NCI-H748 (cell line): ENCODE measurements at regions not wholly inside any gene's neighbourhood (a gene's known extent, or its start where the extent isn't known, plus 50 kb on each side); places are given as distances from the start of the nearest gene placed in this dataset.
A peak's percentile ranks its signal among the peaks of the same experiment; 100 is the strongest.

ENCODE experiments used
- DNase-seq: peaks from one replicate; lab custom pipeline; 2025; ENCODE audit not compliant: unreplicated experiment; lab: John Stamatoyannopoulos, UW

- DNase-seq: no peak
These were observed 99.6 kb upstream of the SCG2 start for GRCh38 chr2:223701761-223702160.

DNA sequence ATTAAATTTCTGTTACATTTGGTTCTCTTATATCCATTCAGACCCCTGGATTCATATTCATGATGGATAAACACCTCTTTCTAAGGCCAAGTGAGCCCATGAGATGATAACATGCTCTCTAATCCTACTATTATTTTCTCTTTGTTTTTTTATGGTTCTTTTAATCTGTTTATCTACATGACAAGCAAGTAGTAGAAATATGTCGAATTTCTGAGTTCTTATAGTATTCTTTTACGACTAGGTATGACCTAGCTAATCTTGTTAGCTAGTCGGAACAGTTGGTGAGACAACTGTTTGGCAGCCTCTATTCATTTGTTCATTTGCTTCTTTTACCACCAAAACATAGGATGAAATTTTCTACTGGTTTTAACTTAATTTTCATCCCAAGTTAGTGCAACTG is 98.1 kb upstream of the SCG2 start:
- no peak for DNase-seq

- no peak for DNase-seq
These were observed 95.9 kb upstream of the SCG2 start for GRCh38 chr2:223697892-223698645.

DNA sequence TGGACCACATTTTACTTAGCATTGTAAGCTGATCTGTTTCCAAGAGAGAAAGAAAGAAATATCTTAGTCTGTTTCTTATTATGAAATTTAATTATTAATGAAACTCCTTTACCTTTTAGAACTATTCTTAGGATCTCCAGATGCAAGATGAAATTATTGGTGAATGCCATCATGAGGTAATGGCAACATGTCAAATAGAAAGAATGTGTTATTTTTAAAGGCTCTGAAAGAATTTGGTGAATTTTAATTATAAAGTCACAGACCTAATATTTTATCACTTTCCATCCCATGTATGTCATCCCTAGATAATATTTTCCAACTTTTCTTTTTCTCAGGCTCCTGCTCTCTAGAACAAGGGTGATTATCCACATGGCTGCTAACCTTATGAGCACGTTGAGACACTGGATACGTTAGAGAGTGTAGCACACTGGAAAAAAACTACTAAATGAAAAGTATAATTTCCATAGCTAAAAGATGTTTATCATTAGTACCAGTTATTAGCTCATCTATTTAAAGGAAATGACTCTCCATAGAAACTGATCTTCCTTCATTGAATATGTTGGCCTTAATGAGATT is 95.2 kb upstream of the SCG2 start:
- no peak for DNase-seq

DNA sequence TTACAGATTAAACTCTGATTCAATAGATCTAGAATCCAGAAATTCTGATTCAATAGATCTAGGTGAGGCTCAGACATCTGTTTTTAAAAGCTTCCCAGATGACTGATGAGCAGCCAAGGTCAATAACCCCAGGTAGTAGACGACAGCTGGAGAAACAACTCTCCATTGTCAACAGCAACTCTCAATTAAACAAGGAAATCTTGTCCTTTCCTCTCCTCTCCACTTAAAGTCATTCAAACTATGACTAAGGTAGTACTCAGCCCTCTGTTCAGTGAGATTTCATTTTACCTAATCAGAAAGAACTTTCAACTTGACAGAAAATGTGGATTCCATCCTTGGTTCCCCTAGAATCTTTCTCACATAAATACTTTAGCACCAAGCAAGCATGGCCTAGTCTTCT is 94.6 kb upstream of the SCG2 start:
- DNase-seq: peak; percentile 77

DNA sequence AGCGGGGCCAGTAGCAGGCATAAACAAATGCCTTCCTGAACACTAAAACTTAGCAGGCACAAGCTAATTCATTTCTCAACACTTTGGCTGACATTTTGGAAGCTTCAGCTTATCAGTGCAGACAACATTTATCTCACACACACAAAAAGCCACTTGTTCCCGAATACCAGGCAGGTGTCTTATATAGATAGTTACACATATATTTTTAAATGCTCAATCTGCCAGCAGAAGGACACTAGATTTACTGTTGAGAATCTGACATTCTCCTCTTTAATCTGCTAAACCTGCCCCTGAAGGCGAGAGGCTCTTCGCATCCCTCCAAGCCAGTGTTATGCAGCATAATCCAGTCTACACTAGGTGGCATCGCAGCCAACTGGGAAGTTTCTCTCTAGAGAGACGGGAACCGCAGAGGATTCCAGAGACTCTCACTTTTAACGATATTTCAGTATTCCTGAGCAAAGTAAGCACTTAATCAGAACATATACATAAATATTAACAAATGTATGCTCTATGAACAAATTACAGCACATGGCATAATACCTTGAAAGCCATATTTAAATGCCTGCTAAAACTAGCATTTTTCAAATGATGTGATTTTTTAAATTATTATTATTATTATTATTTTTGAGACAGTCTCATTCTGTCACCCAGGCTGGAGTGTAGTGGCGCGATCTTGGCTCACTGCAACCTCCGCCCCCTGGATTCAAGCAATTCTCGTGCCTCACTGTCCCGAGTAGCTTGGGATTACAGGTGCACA is 90.2 kb upstream of the SCG2 start:
- DNase-seq: peak; percentile 71

- DNase-seq: peak; percentile 87
These were observed 86.1 kb upstream of the SCG2 start for GRCh38 chr2:223688094-223688835.

- DNase-seq: no peak
These were observed 79.0 kb upstream of the SCG2 start for GRCh38 chr2:223681125-223681524.

DNA sequence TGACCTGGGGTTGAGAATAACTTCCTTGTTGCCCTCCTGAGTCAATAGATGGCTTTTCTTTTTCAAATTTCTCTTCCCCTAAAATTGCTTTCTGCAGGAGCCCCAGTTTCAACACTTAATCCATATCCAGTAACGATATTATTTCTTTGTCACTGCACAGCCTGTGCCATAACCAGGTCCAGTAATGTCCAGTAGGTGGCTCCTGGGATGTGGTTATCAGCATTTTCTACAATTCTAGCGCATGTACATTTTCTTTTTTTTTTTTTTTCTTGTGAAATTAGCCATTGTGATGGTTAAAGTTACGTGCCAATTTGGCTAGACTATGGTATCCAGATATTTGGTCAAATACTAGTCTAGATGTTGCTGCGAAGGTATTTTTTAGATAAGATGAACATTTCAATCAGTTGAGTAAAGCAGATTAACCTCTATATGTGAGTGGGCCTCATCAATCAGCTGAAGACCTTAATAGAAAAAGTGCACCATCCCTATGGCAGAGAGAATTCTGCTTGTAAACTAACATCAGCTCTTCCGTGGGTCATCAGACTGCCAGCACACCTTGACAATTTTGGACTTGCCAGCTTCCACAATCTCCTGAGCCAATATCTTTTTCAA is 72.9 kb upstream of the SCG2 start:
- DNase-seq: peak; percentile 26

- DNase-seq: no peak
These were observed 67.5 kb upstream of the SCG2 start for GRCh38 chr2:223669453-223670225.

GRCh38 chr2:223668302-223668998 is 66.3 kb upstream of the SCG2 start:
- DNase-seq: no peak

DNA sequence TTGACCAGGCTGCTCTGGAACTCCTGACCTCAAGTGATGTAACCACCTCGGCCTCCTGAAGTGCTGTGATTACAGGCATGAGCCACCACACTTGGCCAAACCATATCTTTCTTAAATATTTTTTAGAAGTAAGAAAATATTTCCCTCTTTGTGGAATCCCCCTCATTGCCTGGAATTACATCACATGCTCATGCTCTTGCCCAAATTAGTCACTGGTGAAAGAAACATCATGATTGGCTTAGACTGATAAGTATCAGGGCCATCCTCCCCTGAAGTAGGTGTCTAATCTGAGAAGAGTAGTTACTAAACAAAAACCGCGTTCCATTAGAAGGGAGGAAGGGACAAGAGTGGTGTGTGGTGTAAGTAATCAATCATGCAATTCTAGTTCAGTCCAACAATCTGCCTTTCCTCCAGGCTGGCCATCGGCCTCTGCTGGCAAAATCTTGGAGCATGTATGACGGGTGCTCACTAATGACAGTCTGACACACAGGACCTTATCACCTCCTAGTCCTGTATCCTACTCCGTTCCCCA is 52.3 kb upstream of the SCG2 start:
- DNase-seq: no peak

- no peak for DNase-seq
These were observed 50.7 kb upstream of the SCG2 start for GRCh38 chr2:223652902-223653301.

- DNase-seq: no peak
These were observed 50.0 kb upstream of the SCG2 start for GRCh38 chr2:223652122-223652521.
